ENCODE measurements at regions not wholly inside any gene's neighbourhood (a gene's known extent, or its start where the extent isn't known, plus 50 kb on each side); places are given as distances from the start of the nearest gene placed in this dataset.

DNA sequence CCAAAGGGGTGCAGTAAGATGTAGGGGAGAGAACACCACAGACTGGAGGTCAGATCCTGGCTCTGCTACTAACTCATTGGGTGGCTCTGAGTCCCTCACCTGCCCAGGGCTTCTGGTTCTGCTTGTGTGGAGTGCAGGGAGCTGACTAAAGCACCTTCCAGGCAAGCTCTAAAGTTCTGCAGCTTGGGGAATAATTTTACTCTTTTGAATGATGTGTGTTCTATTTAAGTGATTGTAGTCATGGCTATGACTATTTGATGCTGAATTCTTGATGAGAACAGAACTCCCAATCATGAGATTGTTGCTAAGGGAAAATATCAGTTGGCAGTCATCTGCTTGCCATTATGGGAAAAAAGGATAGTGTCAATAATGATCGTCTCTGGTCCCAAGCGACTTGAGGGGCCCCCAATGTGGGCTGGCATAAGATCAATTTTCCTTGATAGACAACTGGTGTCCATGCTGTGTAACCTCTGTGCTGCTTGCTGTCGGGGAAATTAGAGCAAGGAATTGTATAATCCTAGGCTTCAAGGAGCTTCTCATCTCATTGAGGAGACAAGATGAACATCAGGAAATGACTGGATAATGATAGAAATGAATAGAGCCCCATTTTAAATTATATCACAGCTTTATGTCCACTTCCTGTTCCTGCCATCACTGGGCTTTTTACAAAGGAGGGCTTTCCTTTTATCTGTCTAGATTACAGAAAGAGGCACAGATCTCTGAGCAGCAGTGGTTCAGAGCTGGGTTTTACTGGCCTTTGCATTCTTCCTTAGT is 131.7 kb downstream of the SLC4A3 start:
- Histone ChIP-seq H3K27me3 (no peaks in the 10 kb centered on the region), H3K36me3 (no peaks in the 10 kb centered on the region), H3K4me3 (no peak overlapping the region), H3K4me1 (ENCODE audit: low read depth) (no peaks in the 10 kb centered on the region), H3K27ac (no peak overlapping the region), H3K9me3 (ENCODE audit: low read depth) (no peaks in the 10 kb centered on the region)
- TF ChIP-seq, protein P1, sequence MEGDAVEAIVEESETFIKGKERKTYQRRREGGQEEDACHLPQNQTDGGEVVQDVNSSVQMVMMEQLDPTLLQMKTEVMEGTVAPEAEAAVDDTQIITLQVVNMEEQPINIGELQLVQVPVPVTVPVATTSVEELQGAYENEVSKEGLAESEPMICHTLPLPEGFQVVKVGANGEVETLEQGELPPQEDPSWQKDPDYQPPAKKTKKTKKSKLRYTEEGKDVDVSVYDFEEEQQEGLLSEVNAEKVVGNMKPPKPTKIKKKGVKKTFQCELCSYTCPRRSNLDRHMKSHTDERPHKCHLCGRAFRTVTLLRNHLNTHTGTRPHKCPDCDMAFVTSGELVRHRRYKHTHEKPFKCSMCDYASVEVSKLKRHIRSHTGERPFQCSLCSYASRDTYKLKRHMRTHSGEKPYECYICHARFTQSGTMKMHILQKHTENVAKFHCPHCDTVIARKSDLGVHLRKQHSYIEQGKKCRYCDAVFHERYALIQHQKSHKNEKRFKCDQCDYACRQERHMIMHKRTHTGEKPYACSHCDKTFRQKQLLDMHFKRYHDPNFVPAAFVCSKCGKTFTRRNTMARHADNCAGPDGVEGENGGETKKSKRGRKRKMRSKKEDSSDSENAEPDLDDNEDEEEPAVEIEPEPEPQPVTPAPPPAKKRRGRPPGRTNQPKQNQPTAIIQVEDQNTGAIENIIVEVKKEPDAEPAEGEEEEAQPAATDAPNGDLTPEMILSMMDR (IDR thresholded peaks at IDR 0.05; ENCODE audit: low read depth, low read length), result no peak
- no peak for DNase-seq (ENCODE audit: low read depth in 1 of 2, low spot score in 1 of 2)

DNA sequence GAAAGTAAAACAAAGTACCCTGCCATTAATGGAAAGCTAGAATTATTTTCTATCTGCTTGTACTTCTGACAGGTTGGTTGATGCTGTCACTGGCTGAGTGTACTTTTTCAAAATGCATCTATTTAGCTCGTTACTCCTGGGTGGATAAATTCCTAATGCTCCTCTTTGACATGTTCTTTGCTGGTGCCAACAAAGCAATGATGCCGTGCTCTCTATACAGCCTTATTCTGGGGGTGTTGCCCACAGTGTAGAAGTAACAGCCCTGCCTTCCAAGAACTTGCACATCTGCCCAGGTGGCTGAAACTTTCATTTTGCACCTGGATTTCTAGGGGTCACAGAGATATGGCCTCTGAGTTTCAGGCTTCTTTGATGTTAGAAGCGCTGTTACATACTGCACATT is 132.4 kb downstream of the SLC4A3 start:
- TF ChIP-seq, protein P1 (IDR thresholded peaks at IDR 0.05; ENCODE audit: low read depth, low read length), result no peak
- Histone ChIP-seq H3K4me1 (ENCODE audit: low read depth) (no peaks in the 10 kb centered on the region), H3K4me3 (no peak overlapping the region), H3K27me3 (no peaks in the 10 kb centered on the region), H3K9me3 (ENCODE audit: low read depth) (no peaks in the 10 kb centered on the region), H3K36me3 (no peaks in the 10 kb centered on the region), H3K27ac (no peak overlapping the region)
- DNase-seq (ENCODE audit: low read depth in 1 of 2, low spot score in 1 of 2), result no peak

DNA sequence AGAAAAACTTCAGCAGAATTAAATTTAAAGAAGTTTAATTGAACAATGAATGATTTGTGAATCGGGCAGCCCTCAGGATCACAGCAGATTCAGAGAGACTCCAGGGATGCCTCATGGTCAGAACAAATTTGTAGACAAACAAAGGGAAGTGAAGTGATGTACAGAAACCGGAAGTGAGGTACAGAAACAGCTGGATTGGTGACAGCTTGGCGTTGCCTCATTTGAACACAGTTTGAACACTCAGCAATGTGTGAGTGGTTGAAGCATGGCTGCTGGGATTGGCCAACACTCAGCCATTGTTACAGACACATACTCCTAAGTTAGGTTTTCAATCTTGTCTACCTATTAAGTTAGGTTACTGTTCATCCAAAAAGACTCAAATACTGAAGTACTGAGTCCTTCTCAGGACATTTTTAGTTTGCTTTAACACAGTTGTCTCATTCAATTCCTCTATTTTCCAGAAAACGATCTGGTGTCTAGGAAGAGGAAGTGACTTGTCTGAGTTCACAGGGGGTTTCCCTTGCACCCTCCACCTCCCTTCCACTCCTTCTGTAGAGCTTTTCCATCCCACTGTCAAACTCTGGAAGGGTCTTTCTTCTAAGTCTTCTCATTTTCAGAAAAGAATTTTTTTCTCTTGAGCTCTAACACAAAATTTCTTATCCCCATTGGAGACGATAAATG is 137.9 kb downstream of the SLC4A3 start:
- TF ChIP-seq, protein P1 (IDR thresholded peaks at IDR 0.05; ENCODE audit: low read depth, low read length), result no peak
- Histone ChIP-seq H3K27me3 (no peaks in the 10 kb centered on the region), H3K4me1 (ENCODE audit: low read depth) (no peaks in the 10 kb centered on the region), H3K27ac (no peak overlapping the region), H3K36me3 (no peaks in the 10 kb centered on the region), H3K4me3 (no peak overlapping the region), H3K9me3 (ENCODE audit: low read depth) (no peaks in the 10 kb centered on the region)
- peak in 1 of 2 donors; percentile 3 for DNase-seq (ENCODE audit: low read depth in 1 of 2, low spot score in 1 of 2)

DNA sequence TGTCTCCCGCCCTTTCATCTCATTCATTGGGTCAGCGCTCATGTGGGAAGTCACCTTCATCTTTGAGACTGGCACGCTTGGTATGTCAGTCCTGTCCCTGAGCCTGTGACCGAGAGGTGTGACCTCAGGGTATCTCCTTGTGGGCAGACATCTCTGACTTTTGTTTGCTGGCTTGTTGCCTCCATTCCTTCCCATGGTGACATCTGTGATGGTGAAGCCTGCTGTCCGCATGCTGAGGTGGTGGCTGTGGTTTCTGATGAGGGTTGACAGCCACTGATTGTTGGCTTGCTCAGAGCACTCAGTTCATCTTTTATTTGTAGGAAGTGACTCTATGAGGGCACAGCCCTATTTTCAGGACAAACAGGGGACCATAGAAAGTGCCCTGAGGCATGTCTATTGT is 139.2 kb downstream of the SLC4A3 start:
- Histone ChIP-seq H3K4me3 (no peak overlapping the region), H3K36me3 (no peaks in the 10 kb centered on the region), H3K4me1 (ENCODE audit: low read depth) (no peaks in the 10 kb centered on the region), H3K9me3 (ENCODE audit: low read depth) (no peaks in the 10 kb centered on the region), H3K27me3 (no peaks in the 10 kb centered on the region), H3K27ac (no peak overlapping the region)
- TF ChIP-seq, protein P1 (IDR thresholded peaks at IDR 0.05; ENCODE audit: low read depth, low read length), result no peak
- no peak for DNase-seq (ENCODE audit: low read depth in 1 of 2, low spot score in 1 of 2)

DNA sequence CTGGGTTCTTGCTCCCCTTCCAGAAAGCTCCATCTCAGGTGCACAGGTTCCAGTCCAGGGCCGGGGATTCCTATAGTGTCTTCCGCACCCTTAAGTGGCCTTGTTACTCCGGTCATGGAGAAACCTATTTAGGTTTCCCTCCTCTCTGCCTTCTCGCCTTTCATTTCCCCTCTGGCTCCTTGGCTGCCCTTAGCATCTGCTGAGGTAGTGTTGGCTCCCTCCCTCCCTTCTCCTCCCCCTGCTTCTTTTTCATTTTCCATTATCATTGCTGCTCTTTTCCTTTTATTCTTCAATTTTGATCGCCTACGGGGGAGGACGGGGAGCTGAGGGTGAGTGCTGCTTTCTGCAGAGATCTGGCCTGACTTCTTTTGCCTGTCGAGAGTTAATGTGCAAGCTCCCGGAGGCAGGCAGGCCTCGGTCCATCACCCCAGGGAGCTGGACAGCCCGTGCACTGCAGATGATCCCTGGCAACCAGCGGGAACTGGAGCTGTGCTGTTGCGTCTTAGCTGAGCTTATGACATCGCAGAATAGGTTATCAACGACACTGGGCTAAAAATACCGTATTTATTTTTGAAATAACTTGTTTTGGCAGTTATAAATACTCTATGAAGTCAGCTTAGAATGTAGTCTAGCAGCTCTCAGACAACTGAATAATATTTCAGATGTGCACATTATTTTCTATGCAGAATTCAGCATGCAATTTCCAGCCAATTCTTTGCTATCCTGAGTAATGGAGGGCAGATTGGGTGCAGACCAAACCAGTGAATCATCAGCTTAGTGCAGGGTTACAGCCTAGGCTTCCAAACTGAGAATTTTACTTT is 141.9 kb downstream of the SLC4A3 start:
- no peaks in the 10 kb centered on the region for H3K27me3 ChIP-seq
- H3K9me3 ChIP-seq (ENCODE audit: low read depth), result no peaks in the 10 kb centered on the region
- H3K27ac ChIP-seq, result no peak overlapping the region
- H3K4me1 ChIP-seq (ENCODE audit: low read depth), result no peaks in the 10 kb centered on the region
- DNase-seq (ENCODE audit: low read depth in 1 of 2, low spot score in 1 of 2), result peak in 1 of 2 donors; percentile 20
- TF ChIP-seq, protein P1 (IDR thresholded peaks at IDR 0.05; ENCODE audit: low read depth, low read length), result no peak
- no peaks in the 10 kb centered on the region for H3K36me3 ChIP-seq
- H3K4me3 ChIP-seq, result no peak overlapping the region

All from cardiac muscle cell (in vitro differentiated cells and primary cell).